T47D (cell line): ENCODE measurements at regions not wholly inside any gene's neighbourhood (a gene's known extent, or its start where the extent isn't known, plus 50 kb on each side); places are given as distances from the start of the nearest gene placed in this dataset.

Experiments used
- DNase-seq, 2 experiments: peaks; one replicate each; pipeline versions ENCODE4 v3.0.0 to v3.0.0-alpha.2; 2011 to 2012; ENCODE audit warnings: low read depth in 1 of 2, low spot score in 1 of 2
- JUND ChIP-seq: IDR thresholded peaks from 2 replicates; pipeline ENCODE4 v1.6.1; 2012; ENCODE audit warnings: low read depth
- in situ Hi-C: cut with HindIII; loops from 2 replicates; pipeline ENCODE4 v1.10.0; 2016; ENCODE audit warnings: low sequenced_read_pairs, low pct_unique_long_range_greater_than_20kb

DNA sequence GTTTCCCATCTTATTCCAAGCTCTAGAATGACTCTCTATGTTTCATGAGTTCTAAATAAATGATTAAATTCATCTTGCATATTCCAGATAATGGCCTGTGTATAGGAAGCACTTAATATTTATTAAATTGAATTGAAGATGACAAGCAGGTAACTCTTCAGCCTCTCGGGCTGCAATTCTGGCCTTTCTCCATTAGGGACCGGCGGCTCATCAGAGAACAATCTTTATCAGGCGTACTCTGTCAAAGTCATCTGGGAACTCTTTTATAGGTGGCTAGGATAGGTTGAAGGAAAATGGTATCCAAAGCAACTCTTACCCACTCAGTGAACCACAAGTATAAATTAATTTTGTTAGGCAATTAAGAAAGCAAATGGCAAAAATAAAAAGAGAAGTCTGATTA, 308.5 kb downstream of the NOL4 start:
- peak in 1 of 2 experiments; percentile 8 for DNase-seq
- in situ Hi-C loops, result no loop called here
- no peak for TF ChIP-seq JUND

GRCh38 chr18:33914399-33914798, 310.3 kb downstream of the NOL4 start:
- in situ Hi-C loops, result no loop called here
- TF ChIP-seq JUND, result no peak
- DNase-seq, result no peak

DNA sequence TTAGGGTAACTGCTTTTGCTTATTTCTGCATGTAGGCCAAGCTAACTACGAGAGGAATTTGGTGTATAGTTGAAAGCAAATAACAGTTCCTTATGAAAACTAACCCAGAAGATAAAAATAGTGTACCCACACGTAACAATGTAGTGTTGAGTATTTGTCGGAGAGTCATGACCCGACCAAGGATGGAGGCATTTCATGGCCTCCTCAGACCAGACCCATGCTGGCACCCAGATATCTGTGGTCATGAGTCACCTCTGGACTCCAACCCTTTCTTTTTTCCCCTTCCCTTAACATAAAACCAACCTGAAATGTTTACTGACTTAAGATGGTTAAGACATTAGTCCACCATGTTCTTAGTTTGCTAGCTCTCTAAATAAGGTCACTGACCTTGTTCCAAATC, 318.7 kb downstream of the NOL4 start:
- in situ Hi-C loops, result no loop called here
- DNase-seq, result no peak
- no peak for TF ChIP-seq JUND

DNA sequence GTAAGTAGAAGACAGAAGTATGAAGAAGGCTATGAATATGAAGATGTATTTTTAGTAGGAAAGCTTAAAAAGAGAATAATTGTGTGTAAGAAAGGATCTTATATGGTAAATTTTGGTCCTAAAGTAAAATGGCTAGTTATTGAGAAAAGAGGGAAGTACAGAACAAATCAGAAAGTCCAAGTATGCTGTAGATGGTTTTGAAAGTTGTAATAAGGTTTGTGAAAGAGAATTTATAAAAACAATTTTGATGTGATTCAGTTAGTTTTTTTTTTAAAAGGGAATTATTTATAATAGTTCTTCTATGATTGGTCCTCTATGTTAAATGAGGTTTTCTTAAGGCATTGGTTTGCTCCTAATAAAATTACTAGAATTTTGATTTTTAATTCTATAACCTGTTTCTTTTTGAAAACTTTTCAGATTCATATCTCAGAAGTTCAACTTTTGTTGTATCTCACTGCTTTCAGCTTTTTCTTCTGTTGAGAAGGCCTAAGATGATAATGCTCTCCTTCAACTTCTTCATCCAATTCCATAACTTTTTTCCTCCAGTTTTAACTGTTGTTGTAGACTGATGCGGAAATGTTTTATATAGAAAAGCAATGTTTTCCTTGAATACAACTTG, 322.7 kb downstream of the NOL4 start:
- in situ Hi-C loops, result no loop called here
- DNase-seq, result peak in 1 of 2 experiments; percentile 7

GRCh38 chr18:33900638-33901037, 322.6 kb downstream of the ASXL3 start:
- in situ Hi-C loops, result no loop called here
- TF ChIP-seq JUND, result no peak
- no peak for DNase-seq

More for the DNA sequence above, 322.7 kb downstream of the NOL4 start:
- TF ChIP-seq JUND, result no peak

DNA sequence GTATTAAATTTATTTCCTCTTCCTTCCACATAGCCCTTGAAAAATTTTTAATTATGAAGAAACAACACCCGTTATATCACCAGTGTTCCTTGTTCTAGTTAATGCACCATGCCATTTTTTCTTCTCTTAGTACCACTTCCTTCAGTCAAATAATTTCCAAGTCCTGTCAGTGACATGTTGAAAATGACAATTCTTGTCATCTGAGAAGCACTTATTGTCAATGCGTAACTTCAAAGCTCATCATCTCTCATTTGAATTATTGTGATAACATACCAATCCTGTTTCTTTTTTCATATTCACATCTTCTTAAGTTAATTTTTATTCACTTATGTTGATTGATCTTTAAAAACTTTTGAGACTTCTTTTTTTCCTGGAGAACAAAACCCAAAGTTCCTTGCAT, 320.4 kb downstream of the ASXL3 start:
- DNase-seq, result no peak
- TF ChIP-seq JUND, result no peak
- in situ Hi-C loops, result no loop called here

DNA sequence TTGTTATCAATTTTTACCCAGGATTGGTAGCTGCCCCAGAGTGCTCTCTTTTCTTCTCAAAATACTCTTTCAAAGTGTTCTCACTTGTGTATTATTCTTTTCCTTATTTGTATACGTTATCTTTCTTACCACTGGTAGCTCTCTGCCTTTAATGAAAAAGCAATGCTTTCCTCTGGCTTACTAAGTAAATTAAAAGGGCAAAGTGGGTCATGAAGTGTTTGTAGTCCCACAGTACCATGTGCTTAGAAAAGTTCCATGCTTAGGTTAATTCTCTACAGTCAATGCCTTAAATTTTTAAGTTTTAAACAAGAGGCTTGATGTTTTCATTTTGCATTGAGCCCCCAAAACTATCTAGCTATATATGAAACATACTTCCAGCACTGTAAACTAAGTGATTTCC, 300.2 kb downstream of the ASXL3 start:
- no peak for DNase-seq
- no peak for TF ChIP-seq JUND
- in situ Hi-C loops, result no loop called here

DNA sequence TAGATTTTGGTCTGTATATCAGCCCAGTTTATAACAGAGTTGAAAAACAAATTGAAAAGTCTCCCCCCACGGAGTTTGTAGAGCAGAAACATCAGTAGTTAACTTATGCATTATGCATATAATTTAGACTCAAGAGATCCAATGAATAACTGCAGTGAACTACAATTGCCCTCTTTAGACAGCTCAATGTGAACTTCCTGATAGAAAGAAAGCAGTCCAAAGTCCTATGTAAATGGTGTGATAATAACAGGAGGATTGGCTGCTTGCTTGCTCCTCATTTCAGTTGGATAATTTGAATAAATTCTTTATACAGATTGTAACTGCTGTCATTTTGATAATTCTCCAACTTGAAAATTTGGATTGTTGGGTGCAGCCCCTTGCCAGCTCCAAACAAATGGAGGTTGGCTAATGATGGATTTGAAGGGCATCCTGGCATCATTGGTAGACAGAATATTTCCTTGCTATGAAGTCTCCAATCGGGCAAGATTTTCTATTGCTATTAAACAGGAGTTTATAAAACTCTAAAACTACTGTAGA, 297.1 kb downstream of the ASXL3 start:
- in situ Hi-C loops, result no loop called here
- no peak for TF ChIP-seq JUND
- DNase-seq, result no peak

DNA sequence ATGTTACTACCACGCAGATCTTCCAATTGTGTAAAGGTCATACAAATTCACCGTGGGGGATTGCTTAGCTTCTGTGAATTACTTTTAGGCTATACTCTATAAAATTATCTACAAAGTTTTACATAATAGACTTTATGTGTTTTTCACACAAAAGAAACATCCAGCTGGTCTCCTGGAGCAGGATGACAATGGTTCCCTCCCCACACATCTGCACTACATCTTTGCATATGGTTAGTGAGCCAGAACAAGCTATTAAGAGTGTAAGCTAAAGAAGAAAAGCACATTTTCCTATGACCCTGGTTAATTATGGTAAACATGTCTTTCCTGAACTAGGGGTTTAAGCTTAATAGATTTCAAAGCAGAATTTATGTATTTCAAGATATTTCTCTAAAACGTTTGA, 295.1 kb downstream of the ASXL3 start:
- no peak for DNase-seq
- in situ Hi-C loops, result no loop called here
- no peak for TF ChIP-seq JUND

DNA sequence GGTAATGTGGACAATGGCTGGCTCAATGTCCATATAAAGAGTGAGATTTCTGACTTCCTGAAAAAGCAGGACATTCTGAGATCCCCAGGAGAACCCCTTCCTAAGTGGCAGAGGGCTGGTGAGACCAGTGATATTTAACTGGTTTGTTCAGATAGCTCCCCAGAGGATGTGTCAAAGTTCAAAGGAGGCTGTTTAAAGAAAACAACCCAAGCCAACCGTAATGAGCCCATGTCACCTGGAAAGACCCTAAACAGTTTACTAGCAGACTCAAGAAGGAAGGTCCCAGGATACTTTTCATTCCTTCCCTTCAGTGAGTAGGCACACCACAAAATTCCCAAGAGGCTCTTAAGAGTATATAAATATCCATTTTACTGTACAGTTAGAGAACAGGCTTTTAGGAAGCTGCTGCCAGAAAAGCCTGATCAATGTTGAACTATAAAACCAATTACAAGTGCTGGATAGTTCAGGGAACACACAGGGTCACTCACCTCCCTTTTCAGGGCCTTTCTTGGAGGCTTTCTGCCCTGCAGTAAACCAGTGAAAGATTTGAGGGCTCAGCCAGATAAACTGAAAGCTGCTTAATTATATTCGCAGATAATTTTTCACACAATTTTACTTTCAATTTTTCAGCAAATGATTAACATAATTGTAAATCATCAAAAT, 293.5 kb downstream of the ASXL3 start:
- no peak for TF ChIP-seq JUND
- DNase-seq, result no peak
- in situ Hi-C loops, result no loop called here

DNA sequence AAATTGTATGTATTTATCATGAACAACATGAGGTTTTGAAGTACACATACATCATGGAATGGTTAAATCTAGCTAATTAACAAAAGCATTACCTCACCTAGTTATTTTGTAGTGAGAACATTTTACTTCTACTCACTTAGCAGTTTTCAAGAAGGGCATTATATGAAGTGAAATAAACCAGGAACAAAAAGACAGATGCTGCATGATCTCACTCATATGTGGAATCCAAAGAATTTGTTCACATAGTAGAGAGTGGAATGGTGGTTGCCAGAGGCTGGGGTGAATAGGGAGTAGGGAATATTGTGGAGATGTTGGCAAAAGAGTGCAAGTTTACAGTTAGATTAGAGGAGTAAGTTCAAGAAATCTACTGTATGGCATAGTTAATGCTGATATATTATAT, 292.0 kb downstream of the ASXL3 start:
- in situ Hi-C loops, result no loop called here
- DNase-seq, result peak in 1 of 2 experiments; percentile 8
- TF ChIP-seq JUND, result no peak

- no peak for DNase-seq
- in situ Hi-C loops, result no loop called here
- no peak for TF ChIP-seq JUND
Measured at GRCh38 chr18:33866386-33866785, 288.4 kb downstream of the ASXL3 start.

DNA sequence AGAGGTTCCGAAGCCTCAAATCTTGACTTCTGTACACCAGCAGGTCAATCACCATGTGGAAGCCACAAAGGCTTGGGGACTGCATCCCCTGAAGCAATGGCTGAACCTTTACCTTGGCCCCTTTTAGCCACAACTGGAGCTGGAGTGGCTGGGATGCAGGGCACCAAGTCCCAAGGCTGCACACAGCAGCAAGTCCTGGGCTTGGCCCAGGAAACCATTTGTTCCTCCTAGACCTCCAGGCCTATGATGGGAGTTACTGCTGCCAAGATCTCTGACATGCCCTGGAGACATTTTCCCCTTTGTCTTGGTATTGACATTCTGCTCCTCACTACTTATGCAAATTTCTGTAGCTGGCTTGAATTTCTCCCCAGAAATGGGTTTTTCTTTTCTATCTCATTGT, 285.9 kb downstream of the ASXL3 start:
- in situ Hi-C loops, result no loop called here
- TF ChIP-seq JUND, result no peak
- DNase-seq, result no peak

GRCh38 chr18:33854827-33855139, 276.8 kb downstream of the ASXL3 start:
- TF ChIP-seq JUND, result no peak
- in situ Hi-C loops, result no loop called here
- no peak for DNase-seq
